Umbilical cord (tissue), 1 donor: ENCODE measurements at regions not wholly inside any gene's neighbourhood (a gene's known extent, or its start where the extent isn't known, plus 50 kb on each side); places are given as distances from the start of the nearest gene placed in this dataset.

Experiments used
- DNase-seq: peaks from one replicate; pipeline ENCODE4 v3.0.0-alpha.2; 2015; ENCODE audit warnings: low spot score

DNA sequence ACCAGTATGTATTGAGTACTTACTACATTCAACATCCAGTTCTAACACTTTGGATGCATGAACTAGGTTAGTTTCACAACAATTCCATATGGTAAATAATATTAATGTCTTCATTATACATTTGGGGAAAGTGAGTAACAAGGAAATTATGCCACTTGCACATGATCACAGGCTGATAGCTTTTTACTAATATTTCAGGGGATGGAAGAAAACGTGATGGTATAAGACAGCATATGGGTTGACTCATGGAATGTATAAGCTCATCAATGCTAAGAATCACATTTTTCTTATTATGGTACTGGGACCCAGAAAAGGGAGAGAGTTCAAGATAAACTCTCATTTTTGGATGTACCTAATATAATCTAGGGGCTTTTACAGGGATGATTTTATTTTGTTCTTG, 188.7 kb downstream of the MIAT start:
- no peak for DNase-seq

DNA sequence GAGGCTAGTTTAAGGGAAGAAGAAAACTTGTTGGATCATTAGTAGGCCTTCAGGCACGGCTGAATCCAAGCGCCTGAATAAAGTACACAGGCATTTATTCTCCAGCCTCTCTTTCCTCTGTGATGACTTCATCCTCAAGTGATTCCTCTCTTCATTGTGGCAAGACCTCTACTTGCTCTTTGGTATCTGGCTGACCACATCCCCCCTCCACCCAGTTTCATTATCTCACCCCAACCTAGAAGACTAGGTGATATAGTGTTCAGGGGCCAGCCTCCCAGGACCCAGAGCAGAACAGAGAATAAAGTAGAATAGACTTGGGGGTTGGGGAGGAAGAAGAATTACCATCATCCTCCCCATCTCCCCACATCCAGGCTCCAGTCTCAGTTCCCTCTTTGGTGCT, 189.3 kb downstream of the MIAT start:
- no peak for DNase-seq

DNA sequence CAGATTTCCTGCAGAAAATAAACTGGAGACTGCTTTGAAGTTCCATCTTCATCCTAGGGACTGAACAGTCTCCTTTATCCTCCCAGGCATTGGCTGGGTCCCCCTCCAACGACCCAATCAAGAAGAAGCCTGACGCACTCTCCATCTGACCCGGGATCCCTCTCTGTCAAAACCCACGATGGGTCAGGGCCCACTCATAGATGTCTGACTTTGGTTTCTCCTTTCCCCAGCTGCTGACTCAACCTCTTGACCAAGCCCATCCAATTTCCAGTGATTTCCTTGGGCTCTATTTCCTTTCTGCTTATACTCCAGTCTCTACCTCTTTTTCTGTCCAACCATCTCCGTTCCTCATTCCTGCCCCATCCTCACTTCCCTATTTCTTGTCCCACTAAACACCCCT, 189.7 kb downstream of the MIAT start:
- no peak for DNase-seq

DNA sequence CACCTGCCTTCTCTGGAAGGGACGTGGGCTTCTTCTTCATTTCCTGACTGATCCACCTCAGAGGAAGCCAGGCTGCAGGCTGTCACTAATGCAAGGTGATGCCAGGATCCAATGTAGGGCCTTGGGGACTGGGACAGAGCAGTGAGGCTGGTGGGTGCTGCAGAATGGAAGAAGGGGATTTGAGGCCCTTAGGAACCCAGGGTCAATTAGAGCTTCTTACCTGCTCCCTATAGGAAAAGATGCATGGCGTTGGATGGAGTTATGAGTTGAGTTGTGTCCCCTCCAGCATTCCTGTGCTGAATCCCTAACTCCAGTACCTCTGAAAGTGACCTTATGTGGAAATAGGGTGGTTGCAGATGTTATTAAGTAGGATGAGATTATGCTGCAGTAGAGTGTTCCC, 190.4 kb downstream of the MIAT start:
- DNase-seq: no peak

DNA sequence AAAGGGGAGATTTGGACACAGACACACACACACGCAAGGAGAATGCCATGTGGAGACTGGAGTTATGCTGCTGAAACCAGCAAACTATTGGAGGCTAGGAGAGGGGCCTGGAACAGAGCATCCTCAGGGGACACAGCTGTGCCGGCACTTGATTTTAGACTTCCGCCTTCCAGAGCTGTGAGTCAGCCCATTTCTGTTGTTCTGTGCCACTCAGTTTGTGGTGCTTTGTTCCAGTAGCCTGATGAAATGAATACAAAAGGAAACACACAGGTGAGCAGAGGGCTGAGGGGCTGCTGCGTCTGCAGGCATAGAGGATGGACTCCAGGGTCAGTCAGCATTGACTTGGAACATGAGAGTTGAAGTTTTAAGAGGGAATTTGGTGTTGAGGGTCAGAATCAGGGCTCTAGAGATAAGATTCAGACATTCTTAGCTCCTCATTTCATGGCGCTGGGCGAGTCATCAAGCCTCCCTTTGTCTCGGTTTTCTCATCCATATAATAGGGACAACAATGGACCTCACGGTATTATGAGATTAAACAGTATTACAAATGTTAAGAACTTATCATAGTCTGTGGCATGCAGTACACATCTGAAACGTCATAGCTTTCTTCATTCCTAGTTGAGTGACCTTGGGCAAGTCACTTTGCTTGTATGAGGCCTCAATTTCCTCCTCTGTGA, 191.0 kb downstream of the MIAT start:
- no peak for DNase-seq

DNA sequence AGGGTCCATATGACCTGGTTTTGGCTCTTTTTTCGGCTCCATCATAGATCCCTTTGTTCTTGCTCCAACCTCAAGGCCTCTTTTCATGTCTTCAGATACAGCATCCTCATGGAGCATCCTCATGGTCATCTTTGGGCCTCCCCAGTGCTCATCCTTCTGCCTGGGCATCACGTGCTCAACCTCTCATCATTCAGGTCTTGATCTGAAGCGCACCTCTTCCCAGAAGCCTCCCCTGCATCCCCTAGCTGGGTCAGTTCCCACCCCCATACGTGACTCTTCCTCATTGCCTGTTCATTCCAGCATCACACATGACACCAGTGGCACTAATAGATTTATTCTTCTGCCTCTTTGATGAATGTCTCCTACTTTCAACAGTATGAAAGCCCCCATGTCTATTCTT, 192.2 kb downstream of the MIAT start:
- no peak for DNase-seq

DNA sequence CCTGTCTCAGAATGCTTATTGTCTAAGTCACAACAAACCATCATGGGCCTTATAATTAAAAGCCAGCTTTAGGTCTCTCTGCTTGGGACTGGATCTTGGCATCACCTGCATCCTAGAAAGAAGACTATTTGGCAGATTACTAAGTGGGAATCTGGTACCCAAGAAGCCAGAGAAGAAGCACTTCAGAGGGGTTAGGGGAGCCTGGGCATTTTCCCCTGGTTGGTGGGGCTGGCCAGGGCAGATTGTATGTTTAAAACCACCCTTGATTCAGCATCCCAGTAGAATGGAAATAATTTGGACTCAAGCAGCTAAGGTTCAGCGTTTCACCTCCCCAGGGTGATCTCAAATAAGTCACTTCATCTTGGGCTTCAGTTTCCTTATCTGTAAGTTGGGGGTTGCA, 193.7 kb downstream of the MIAT start:
- DNase-seq: no peak

DNA sequence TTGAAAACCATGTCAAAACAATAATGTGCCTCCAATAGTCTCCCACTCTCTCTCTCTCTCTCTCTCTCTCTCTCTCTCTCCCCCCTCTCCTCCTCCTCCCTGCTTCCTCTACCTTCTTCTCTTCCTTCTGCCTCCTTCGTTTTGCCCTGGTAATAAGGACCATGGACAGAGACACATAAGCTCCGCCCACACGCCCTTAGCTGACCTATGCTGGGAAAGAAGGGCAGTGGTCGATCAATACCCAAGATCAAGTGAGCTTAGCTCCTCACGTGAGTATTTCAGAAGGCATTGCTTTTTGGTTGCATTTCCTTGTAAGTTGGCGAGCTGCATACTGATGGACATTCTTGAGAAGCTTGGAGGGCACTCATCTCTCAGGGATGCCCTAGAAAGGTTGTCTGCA, 194.8 kb downstream of the MIAT start:
- DNase-seq: no peak

DNA sequence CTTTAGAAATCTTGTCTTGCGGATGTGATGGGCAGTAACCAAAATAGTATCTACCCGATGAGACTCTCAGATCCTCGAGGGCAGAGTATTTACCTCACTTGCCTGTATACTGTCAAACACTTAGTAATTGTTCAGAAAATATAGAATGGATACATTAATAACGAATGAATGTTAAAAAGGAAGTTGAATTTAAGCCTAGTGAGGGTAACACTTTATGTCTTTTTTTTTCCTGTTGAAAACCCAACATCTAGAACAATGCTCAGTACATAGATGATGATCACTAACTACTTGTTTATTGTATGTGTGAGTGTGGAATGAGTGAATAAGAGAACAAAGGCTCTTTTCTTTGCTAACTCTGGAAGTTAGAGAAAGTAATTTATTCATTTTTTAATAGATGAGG, 195.7 kb downstream of the MIAT start:
- DNase-seq: no peak

DNA sequence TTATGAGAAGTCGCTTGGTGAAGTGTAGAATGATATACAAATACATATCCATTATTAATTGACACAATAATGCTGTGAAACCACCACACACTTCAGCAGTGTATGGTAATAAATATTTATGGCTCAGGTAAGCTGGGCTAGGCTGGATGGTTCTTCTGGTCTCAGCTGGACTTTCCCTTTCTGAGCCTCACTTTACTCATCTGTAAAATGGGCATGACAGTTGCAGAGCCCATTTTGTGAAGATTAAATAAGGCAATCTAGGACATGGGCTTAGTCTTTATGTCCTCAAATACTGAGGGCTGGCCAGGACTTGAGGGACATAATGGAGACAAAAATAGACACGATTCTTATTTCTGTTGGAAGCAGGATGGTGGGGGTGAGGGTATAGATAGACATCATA, 196.1 kb downstream of the MIAT start:
- no peak for DNase-seq

DNA sequence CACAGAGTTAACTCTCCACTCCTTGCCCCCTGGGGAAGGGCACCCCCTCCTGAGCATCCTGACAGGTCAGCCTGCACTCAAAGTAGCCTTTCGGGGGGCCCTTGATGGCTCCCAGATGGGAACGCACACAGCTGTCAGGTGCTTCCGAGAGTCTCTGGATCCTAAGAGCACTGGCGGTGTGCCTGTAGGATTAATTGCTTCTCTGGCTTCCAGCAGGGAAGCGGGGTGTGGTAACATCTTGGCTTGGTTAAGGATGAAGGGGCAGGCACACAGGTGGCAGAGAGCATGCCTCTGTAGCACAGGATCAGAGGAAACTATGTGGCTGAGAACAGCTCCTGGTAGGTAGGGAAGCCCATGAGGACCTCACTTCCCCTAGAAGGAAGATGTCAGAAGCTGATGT, 199.8 kb downstream of the MIAT start:
- DNase-seq: no peak

DNA sequence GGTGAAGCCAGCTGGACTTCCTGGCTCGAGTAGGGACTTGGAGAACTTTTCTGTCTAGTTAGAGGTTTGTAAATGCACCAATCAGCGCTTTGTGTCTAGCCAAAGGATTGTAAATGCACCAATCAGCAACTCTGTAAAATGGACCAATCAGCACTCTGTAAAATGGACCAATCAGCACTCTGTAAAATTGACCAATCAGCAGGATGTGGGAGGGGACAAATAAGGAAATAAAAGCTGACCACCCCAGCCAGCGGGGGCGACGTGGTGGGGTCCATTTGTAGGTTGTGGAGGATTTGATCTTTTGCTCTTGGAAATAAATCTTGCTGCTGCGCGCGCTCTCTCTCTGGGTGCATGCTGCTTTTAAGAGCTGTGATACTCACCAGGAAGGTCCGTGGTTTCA, 202.9 kb downstream of the MIAT start:
- DNase-seq: no peak

DNA sequence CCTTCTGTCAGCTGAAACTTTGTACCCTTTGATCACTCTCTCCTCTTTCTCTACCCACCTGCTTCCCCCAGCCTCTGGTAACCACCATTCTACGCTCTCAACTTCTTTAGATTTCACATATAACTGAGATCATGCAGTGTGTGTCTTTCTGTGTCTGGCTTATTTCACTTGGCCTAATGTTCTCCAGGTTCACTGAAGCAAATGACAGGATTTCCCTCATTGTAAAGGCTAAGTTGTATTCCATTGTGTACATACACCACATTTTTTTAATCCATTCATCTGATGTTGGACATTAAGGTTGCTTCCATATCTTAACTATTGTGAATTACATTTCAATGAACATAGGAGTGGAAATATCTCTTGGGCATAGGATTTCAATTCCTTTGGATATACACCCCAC, 207.6 kb downstream of the MIAT start:
- DNase-seq: no peak

DNA sequence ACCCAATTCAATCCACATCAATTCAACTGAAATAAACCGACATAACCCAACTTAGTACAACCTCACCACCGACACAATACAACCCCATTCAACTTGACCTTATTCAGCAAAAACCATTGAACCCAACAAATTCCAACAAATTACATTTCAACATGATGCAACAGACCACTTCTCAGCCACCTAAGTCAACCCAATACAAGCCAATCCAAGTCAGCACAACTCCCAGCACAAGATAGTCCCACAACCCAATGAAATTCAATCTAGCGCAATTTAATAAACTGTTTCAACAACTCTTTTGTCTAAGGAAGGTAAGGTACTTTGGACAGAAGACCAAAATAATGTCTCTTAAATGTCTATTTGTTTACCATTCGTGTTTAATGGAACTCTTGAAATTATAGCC, 226.0 kb downstream of the MIAT start:
- DNase-seq: no peak

DNA sequence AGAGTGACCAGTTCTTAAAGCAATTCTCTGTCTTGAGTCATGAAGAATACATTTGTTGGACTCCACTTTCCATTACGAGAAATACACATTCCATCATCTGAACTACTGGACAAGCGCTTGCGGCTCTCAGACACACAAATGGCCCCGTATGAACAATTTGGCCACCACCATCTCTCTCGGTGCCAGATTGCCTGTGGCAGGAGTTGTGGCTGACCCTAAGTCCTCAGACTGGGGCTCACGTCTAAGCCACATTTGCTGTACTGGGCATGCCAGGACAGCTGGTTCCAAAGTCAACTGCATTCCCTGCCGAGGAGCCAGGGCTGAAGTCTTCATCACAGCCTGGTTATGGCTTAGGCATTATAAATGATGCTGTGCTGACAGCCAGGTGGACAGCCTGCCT, 227.5 kb downstream of the MIAT start:
- DNase-seq: no peak

DNA sequence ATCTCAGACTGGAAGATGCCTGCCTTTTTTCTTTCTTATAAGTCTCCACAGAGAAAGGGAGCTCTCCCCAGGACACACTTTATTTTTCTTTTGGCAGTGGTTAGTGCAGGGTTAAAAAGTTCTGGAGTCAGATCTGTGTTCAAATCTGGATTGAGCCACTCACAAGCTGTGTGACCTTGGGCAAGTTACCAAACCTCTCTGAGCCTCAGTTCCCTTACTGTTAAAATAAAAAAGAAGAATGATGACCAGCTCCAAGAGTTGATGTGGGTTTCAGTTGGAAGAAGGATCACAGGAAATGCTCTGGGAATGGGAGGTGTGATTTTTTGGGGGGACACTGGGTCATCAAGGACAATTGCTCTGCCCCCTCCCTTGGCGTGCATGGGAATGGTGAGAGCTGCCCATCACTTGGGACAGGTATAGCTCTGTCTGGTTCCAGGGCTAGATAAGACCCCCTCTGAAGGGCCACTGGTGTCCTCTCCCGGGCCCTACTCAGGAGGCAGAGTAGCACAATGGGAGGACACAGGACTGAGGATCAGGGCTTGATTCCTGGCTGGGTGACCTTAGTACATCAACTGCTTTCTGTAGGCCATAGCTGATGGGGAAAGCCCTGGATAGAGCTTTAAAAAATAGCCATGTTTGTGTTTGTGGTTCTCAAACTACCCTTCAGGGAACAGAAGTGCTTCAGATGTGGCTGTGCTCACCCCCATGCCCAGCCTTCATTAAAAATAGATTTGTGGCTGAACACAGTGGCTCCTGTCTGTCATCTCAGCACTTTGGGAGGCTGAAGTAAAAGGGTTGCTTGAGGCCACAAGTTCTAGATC, 228.3 kb downstream of the MIAT start:
- DNase-seq: no peak

DNA sequence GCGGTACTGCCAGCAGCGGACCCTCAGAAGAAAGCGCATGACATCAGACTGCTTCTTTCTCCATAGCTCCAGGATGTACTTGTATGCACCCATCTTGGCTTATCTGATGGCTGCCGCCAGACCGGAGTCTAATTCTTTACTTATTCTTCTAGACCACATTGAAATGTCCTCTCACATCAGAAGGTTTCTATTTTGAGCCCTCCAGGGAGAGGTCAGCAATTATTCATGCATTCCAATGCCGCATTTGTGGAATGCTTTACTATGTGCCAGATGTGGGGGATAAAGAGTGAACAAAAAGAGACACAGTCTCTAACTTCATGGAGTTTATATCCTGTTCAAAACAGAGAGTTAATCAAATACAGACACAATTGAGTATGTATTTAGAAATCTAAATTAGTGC, 230.1 kb downstream of the MIAT start:
- DNase-seq: peak; percentile 83

DNA sequence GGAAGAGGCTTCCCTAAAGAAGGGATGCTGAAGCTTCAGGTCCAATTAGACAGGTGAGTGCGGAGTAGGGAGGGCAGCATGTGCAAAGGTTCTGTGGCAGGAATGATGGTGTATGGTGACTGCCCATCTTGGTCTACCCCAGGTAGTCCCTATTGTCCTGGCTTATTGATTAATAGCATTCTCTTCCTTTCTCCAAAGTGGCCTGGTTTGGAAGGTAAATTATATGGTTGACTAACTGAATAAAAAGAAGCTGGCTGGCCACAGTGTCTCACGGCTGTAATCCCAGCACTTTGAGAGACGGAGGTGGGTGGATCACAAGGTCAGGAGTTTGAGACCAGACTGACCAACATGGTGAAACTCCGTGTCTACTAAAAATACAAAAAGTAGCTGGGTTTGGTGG, 230.5 kb downstream of the MIAT start:
- no peak for DNase-seq

DNA sequence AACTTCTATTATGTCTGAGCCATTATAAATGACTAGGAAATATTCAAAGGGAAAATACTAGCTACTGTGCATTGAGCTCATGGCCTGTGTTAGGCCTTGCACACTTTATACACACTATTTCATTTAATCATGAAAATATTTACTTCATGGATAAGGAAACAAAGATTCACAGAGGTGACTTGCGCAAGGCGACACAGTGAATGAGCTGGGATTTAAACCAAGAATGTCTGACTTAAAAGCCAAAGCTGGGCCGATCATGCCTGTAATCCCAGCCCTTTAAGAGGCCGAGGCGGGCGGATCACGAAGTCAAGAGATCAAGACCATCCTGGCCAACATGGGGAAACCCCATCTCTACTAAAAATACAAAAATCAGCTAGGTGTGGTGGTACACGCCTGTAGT, 231.5 kb downstream of the MIAT start:
- no peak for DNase-seq

DNA sequence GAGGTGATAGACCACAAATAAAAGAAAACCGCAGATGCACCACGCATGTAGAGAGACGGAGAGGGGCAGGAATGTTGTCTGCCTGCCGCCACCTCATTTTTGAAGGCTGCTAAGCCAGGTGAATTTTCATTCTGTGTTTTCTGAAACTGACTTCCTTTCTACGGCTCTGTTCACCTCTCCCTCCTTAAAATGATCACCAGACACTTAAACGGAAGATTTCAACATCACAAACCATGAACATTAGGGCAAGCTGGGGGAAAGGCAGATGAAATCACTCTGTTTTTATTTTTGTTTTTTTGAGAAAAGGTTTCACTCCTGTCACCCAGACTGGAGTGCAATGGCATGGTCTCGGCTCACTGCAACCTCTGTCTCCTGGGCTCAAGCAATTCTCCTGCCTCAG, 232.4 kb downstream of the MIAT start:
- DNase-seq: peak; percentile 38

DNA sequence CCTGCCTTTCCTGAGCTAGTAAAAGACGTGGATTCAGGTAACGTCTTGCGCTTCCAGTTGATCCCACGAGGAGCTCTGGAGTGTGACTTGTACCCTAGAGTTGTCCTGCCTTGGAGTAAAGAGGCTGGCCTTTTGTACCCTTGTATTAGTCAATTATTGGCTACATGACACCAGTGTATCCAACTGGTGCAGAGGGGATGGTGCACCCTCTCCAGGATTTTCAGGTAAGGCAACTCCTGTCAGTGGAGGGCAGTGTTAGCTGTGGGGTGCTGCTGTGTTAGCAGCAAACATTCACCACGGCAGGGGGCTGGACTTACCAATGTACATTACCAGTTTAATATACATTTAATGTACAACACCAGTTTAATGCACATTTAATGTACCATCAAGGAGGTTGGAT, 233.5 kb downstream of the MIAT start:
- no peak for DNase-seq

DNA sequence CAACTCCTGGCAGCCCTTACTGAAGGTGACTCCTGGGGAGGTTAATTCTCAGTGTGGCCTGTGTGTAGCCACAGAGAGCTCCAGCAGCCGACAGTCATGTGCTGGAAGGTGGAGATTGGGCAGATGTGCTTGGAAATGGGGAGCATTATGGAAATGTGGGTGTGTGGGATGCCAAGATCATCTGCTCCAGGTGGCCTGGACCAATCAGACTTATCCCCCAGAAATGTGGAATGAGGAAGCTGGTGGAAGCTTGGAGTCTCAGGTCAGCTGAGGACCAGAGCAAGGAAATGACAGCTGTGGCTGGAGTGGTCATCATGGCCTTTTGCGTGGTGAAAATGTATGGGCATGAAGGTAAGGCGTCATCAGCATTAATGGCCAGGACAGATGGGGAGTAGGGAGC, 234.0 kb downstream of the MIAT start:
- no peak for DNase-seq

DNA sequence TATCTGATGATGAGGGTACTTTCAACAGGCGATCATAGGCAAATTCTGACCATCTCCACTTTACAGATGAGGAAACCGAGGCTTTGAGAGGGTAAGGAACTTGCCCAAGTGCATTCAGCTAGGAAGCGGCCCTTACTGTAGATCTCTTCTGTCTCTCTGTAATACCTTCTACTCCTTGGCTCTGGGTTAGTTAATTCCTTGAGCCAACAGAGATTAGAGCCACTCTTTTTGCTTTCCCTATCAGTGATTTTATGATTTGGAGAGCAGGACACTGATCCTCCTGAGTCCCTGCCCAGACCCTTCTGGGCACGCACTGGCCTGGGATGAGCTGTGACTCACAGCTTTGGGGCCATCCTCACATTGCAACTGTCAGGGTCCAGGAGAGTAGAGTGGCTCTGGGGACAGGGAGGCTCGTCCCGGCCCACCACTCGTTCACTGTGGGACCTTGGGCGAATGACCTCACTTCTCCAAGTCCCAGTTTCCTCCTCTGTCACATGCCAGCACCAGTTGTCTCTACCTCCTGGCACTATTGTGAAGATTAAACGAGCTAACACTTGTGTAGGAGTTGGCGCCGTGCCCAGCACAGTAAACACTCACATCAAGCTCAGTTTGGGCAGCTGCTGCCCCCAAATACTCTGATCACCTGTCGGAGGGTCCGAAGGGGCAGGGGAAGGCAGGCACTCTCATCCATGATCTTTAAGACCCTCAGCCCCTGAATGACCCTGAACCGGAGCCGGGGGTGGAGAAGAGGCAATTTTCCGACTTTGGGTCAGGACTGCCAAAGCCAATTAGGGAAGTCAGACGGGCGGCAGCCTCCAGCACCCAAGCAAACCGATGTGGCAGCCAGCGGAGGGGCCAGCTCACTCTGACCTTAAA, 235.0 kb downstream of the MIAT start:
- peak; percentile 90 for DNase-seq
